H1 (cell line): ENCODE measurements at regions not wholly inside any gene's neighbourhood (a gene's known extent, or its start where the extent isn't known, plus 50 kb on each side); places are given as distances from the start of the nearest gene placed in this dataset.

Experiments used
- CTCF ChIA-PET: fragments of 300-600 bp; sonication (Branson Sonifier 250); formaldehyde crosslinking; loops from one replicate; lab custom pipeline; 2021; ENCODE audit not compliant: partially characterized antibody; lab: Charles Lee
- POLR2A ChIA-PET: fragments of 300-600 bp; sonication (Branson Sonifier 250); formaldehyde crosslinking; loops from one replicate; lab custom pipeline; 2021; ENCODE audit warnings: inconsistent platforms; ENCODE audit not compliant: partially characterized antibody; lab: Charles Lee
- DNase-seq, 2 experiments: peaks; one replicate each; pipeline versions ENCODE4 v3.0.0 to v3.0.0-alpha.2; 2010 to 2022; ENCODE audit warnings: low spot score in 2 of 2, low read depth in 1 of 2, mixed read lengths in 1 of 2
- FAIRE-seq: peaks from 2 replicates; lab custom pipeline; 2011; peaks lifted over from hg19 to GRCh38; lab: Jason Lieb, UNC
- H2AFZ ChIP-seq: 2 replicates; pipeline ENCODE4 v1.8.1; 2012; ENCODE audit warnings: low read length, inconsistent platforms
- H2AK5ac ChIP-seq: 2 replicates; pipeline ENCODE4 v1.6.1; 2013; ENCODE audit warnings: low read depth, low read length
- H2BK120ac ChIP-seq: replicated peaks from 2 replicates; pipeline ENCODE3; 2013; ENCODE audit warnings: low read depth, low read length, inconsistent platforms
- H2BK12ac ChIP-seq: 2 replicates; pipeline ENCODE4 v1.6.1; 2013; ENCODE audit warnings: low read depth, low read length
- H2BK15ac ChIP-seq: 2 replicates; pipeline ENCODE4 v1.6.1; 2013; ENCODE audit warnings: low read length
- H2BK20ac ChIP-seq: 2 replicates; pipeline ENCODE4 v1.6.1; 2013; ENCODE audit warnings: low read length
- H2BK5ac ChIP-seq: 2 replicates; pipeline ENCODE4 v1.6.1; 2013; ENCODE audit warnings: low read depth, low read length
- H3K14ac ChIP-seq: 2 replicates; pipeline ENCODE4 v1.6.1; 2013; ENCODE audit warnings: inconsistent platforms; ENCODE audit not compliant: insufficient read length
- H3K18ac ChIP-seq: 2 replicates; pipeline ENCODE4 v1.6.1; 2013; ENCODE audit warnings: low read length; ENCODE audit errors: extremely low read depth
- H3K23ac ChIP-seq: 2 replicates; pipeline ENCODE4 v1.6.1; 2013; ENCODE audit warnings: inconsistent platforms; ENCODE audit not compliant: insufficient read length
- H3K23me2 ChIP-seq: 2 replicates; pipeline ENCODE4 v1.6.1; 2013; ENCODE audit warnings: low read depth, low read length
- H3K27ac ChIP-seq: 2 replicates; pipeline ENCODE4 v1.6.1; 2011; ENCODE audit warnings: low read depth, low read length, inconsistent platforms
- H3K27me3 ChIP-seq, 4 experiments: replicated peaks in 1 of 4; 1 replicate in 1 of 4; 2 replicates in 3 of 4; pipeline versions ENCODE4 v1.6.1 to v1.8.1; 2011 to 2013; ENCODE audit warnings: low read length in 3 of 4, mild to moderate bottlenecking in 3 of 4, inconsistent platforms in 2 of 4, mixed read lengths in 2 of 4, moderate library complexity in 1 of 4; ENCODE audit not compliant: control insufficient read depth in 3 of 4, insufficient read depth in 3 of 4; ENCODE audit errors: extremely low read depth in 1 of 4
- H3K36me3 ChIP-seq, 4 experiments: 2 replicates each; pipeline versions ENCODE4 v1.6.1 to v1.8.1; 2011 to 2013; ENCODE audit warnings: mild to moderate bottlenecking in 4 of 4, low read length in 3 of 4, moderate library complexity in 2 of 4, control low read depth in 1 of 4, inconsistent platforms in 1 of 4; ENCODE audit not compliant: insufficient read depth in 4 of 4, control insufficient read depth in 2 of 4
- H3K4ac ChIP-seq: replicated peaks from 2 replicates; pipeline ENCODE3; 2013; ENCODE audit warnings: low read length, low read depth, mixed read lengths, inconsistent platforms; ENCODE audit not compliant: insufficient read length
- H3K4me1 ChIP-seq, 4 experiments: replicated peaks in 1 of 4; 1 replicate in 1 of 4; 2 replicates in 3 of 4; pipeline versions ENCODE4 v1.6.1 to v1.8.1; 2011 to 2013; ENCODE audit warnings: low read length in 3 of 4, inconsistent platforms in 2 of 4, mixed read lengths in 1 of 4; ENCODE audit not compliant: insufficient read depth in 4 of 4, control insufficient read depth in 3 of 4
- H3K4me2 ChIP-seq, 2 experiments: 2 replicates each; pipeline versions ENCODE4 v1.6.1 to v1.8.1; 2011 to 2013; ENCODE audit warnings: low read depth in 2 of 2, low read length in 2 of 2, control low read depth in 1 of 2, inconsistent platforms in 1 of 2, mild to moderate bottlenecking in 1 of 2; ENCODE audit not compliant: insufficient read depth in 1 of 2
- H3K4me3 ChIP-seq, 4 experiments: fragments of 200-600, 300-600 bp in 1 of 4; sonication (generic), shearing (Covaris generic), sonication (Bioruptor Twin) in 1 of 4; 2 replicates each; pipeline versions ENCODE4 v1.5.1 to v1.8.1; 2011 to 2016; ENCODE audit warnings: low read length in 4 of 4, low read depth in 3 of 4, control low read depth in 2 of 4, inconsistent platforms in 2 of 4, mild to moderate bottlenecking in 2 of 4, mixed read lengths in 1 of 4, moderate library complexity in 1 of 4; ENCODE audit not compliant: insufficient read depth in 2 of 4; ENCODE audit errors: extremely low read depth in 1 of 4
- H3K56ac ChIP-seq: replicated peaks from 2 replicates; pipeline ENCODE3; 2013; ENCODE audit warnings: low read depth, mild to moderate bottlenecking, mixed read lengths, low read length, inconsistent platforms; ENCODE audit not compliant: insufficient read length
- H3K79me1 ChIP-seq: 2 replicates; pipeline ENCODE4 v1.6.1; 2013; ENCODE audit warnings: low read depth, low read length, control low read depth
- H3K79me2 ChIP-seq, 2 experiments: 2 replicates each; pipeline versions ENCODE4 v1.6.1 to v1.8.1; 2012 to 2013; ENCODE audit warnings: low read length in 2 of 2, mild to moderate bottlenecking in 2 of 2, inconsistent platforms in 1 of 2; ENCODE audit not compliant: insufficient read depth in 2 of 2, control insufficient read depth in 1 of 2
- H3K9ac ChIP-seq, 4 experiments: replicated peaks in 1 of 4; 1 replicate in 1 of 4; 2 replicates in 3 of 4; pipeline versions ENCODE4 v1.6.1 to v1.8.1; 2011 to 2013; ENCODE audit warnings: low read depth in 3 of 4, low read length in 3 of 4, control low read depth in 2 of 4, mild to moderate bottlenecking in 2 of 4, moderate library complexity in 2 of 4, inconsistent platforms in 1 of 4; ENCODE audit errors: extremely low read depth in 1 of 4
- H3K9me3 ChIP-seq, 2 experiments: 2 replicates each; pipeline versions ENCODE4 v1.6.1 to v1.8.1; 2012 to 2013; ENCODE audit warnings: mild to moderate bottlenecking in 2 of 2, moderate library complexity in 2 of 2, control low read depth in 1 of 2, inconsistent platforms in 1 of 2, low read depth in 1 of 2, low read length in 1 of 2, mixed read lengths in 1 of 2; ENCODE audit not compliant: insufficient read depth in 2 of 2
- H4K20me1 ChIP-seq, 2 experiments: replicated peaks in 1 of 2; 2 replicates each; pipeline versions ENCODE3 to v1.8.1; 2011 to 2013; ENCODE audit warnings: inconsistent platforms in 2 of 2, low read length in 2 of 2, mild to moderate bottlenecking in 1 of 2; ENCODE audit not compliant: insufficient read depth in 2 of 2, control insufficient read depth in 1 of 2
- H4K5ac ChIP-seq: 2 replicates; pipeline ENCODE4 v1.6.1; 2013; ENCODE audit warnings: low read length, low read depth, mixed read lengths, inconsistent platforms; ENCODE audit not compliant: insufficient read length
- H4K8ac ChIP-seq: 2 replicates; pipeline ENCODE4 v1.8.0; 2013; ENCODE audit warnings: mild to moderate bottlenecking, moderate library complexity, low read length, inconsistent platforms; ENCODE audit not compliant: insufficient read depth; ENCODE audit errors: extremely low read depth
- H4K91ac ChIP-seq: replicated peaks from 2 replicates; pipeline ENCODE3; 2013; ENCODE audit warnings: low read length, mixed read lengths, inconsistent platforms; ENCODE audit not compliant: insufficient read length
- JUN ChIP-seq: IDR thresholded peaks from 2 replicates; pipeline ENCODE4 v1.6.1; 2011; ENCODE audit warnings: low read depth, mild to moderate bottlenecking, improper control_type of control experiment, low read length
- MAFK ChIP-seq: IDR thresholded peaks from 2 replicates; pipeline ENCODE4 v1.6.1; 2012; ENCODE audit warnings: low read depth, mild to moderate bottlenecking, improper control_type of control experiment, low read length
- WGBS, 2 experiments: shearing (Covaris generic) in 1 of 2; methylation state at CpG; one replicate each; pipeline versions ENCODE4 v1.1.6 to v1.1.7; 2013 to 2015; ENCODE audit warnings: low lambda C conversion rate in 2 of 2, mixed read lengths in 2 of 2, inconsistent platforms in 1 of 2, low coverage in 1 of 2, missing lambda C conversion rate in 1 of 2; ENCODE audit not compliant: insufficient replicate concordance in 2 of 2, insufficient coverage in 1 of 2, insufficient read length in 1 of 2; ENCODE audit errors: extremely low coverage in 1 of 2, missing lambda C conversion rate in 1 of 2; 5-methylcytosine and 5-hydroxymethylcytosine counted together

GRCh38 chr2:128388499-128388941, 69.9 kb upstream of the HS6ST1 start:
- Histone ChIP-seq H3K14ac (no peak overlapping the region), H3K27me3 (no peaks in the 10 kb centered on the region), H4K5ac (no peak overlapping the region), H4K20me1 (no peaks in the 10 kb centered on the region), H3K4ac (no peak overlapping the region), H3K56ac (no peak overlapping the region), H2BK15ac (no peak overlapping the region), H3K79me2 (no peaks in the 10 kb centered on the region), H3K36me3 (no peaks in the 10 kb centered on the region), H4K91ac (peak overlapping the region; percentile 46), H3K23me2 (no peaks in the 10 kb centered on the region), H3K4me2 (no peak overlapping the region), H2AFZ (no peak overlapping the region), H3K4me1 (peaks cover 0 to 11% (median 6%) of the 10 kb centered on the region in 4 experiments; a peak in 5 of 7 replicates), H3K27ac (no peak overlapping the region), H3K4me3 (no peak overlapping the region), H2AK5ac (no peak overlapping the region), H2BK12ac (no peak overlapping the region), H4K8ac (no peak overlapping the region), H3K9me3 (no peaks in the 10 kb centered on the region), H2BK20ac (no peak overlapping the region), H2BK5ac (no peak overlapping the region), H3K18ac (no peak overlapping the region), H2BK120ac (no peak overlapping the region), H3K23ac (no peak overlapping the region), H3K79me1 (no peaks in the 10 kb centered on the region), H3K9ac (no peak overlapping the region)
- FAIRE-seq (no peak), DNase-seq (no peak)
- ChIA-PET CTCF (interaction anchor here (0.6 to 5.7 kb wide), 13 partner anchors 9 to 360 kb away, joined by 3 to 29 read pairs (median 4); no protein-coding TSS in a partner anchor), POLR2A (no interaction called here)
- TF ChIP-seq JUN (no peak), MAFK (peak; percentile 59; the same call in 1 of the 2 replicates)
- 84% methylated on average over 8 of the region's 8 CpGs; no CpG with 5 or more reads in 1 of the 2 experiments for WGBS, 2 experiments
